OCI-LY1 (cell line): ENCODE measurements at regions not wholly inside any gene's neighbourhood (a gene's known extent, or its start where the extent isn't known, plus 50 kb on each side); places are given as distances from the start of the nearest gene placed in this dataset.

Experiments used
- EZH2 ChIP-seq: fragments of 200-600 bp; sonication (generic), shearing (Covaris generic); IDR thresholded peaks from 2 replicates; pipeline ENCODE4 v1.8.0; 2017; ENCODE audit warnings: borderline replicate concordance, mixed run types, mild to moderate bottlenecking, antibody characterized with exemption, low read length, moderate library complexity, mixed read lengths
- TF ChIP-seq, protein P1 (sequence below): fragments of 200-600 bp; sonication (generic), shearing (Covaris generic); IDR thresholded peaks from 2 replicates; pipeline ENCODE4 v1.5.1; 2017; ENCODE audit warnings: mild to moderate bottlenecking, antibody characterized with exemption, low read length, moderate library complexity, mixed read lengths

DNA sequence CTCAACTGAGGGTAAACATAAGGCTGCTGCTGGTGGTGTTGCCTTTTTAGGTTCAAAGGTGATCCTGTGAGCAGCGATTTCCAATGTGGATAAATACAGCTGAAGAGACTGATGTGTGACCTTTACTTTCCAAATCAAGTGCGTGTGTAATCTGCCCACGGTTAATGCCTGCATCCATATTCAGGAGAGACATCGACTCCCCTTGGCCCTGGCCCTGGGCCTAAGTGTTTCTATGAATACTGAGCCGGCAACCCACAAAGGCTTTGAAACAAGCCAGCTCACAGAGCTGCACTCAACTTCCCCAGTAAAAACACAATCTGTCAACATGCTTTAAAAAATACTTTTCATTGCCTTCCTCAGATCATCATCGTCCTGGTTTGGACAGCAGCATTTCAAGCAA, 1026.6 kb downstream of the TMEM182 start:
- TF ChIP-seq, protein P1, sequence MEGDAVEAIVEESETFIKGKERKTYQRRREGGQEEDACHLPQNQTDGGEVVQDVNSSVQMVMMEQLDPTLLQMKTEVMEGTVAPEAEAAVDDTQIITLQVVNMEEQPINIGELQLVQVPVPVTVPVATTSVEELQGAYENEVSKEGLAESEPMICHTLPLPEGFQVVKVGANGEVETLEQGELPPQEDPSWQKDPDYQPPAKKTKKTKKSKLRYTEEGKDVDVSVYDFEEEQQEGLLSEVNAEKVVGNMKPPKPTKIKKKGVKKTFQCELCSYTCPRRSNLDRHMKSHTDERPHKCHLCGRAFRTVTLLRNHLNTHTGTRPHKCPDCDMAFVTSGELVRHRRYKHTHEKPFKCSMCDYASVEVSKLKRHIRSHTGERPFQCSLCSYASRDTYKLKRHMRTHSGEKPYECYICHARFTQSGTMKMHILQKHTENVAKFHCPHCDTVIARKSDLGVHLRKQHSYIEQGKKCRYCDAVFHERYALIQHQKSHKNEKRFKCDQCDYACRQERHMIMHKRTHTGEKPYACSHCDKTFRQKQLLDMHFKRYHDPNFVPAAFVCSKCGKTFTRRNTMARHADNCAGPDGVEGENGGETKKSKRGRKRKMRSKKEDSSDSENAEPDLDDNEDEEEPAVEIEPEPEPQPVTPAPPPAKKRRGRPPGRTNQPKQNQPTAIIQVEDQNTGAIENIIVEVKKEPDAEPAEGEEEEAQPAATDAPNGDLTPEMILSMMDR, result no peak
- no peak for TF ChIP-seq EZH2
